ENCODE measurements at regions not wholly inside any gene's neighbourhood (a gene's known extent, or its start where the extent isn't known, plus 50 kb on each side); places are given as distances from the start of the nearest gene placed in this dataset.

DNA sequence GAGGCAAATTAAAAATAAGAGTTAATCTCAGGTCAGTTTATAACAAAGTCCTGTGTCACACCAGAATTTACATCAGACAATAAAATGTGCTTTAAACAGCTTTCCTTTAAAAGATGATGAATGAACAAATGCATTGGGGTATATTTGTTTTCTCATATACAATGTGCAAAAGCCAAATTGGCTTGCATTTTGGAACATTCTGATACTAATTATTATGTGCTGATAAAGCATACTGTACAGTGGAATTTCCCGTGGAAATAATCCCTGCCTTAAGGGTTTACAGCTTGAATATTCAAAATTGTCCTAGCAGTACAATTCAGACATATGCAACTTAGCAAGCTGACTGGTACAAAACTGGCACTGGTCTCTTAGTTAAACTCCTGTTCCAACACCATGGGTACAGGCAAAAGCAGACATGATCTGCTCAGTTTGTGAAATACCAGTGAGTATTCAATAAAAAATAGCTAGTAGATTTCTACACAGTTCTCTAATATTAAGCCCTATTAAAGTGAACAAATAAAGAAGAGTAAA lies 373.4 kb downstream of the SLITRK1 start:
- TF ChIP-seq ZNF184 (tag by site-specific recombination; IDR thresholded peaks at IDR 0.05): no peak
- TF ChIP-seq ZNF335 (tag by site-specific recombination; conservative IDR thresholded peaks at IDR 0.05): no peak
- TF ChIP-seq, protein P1, sequence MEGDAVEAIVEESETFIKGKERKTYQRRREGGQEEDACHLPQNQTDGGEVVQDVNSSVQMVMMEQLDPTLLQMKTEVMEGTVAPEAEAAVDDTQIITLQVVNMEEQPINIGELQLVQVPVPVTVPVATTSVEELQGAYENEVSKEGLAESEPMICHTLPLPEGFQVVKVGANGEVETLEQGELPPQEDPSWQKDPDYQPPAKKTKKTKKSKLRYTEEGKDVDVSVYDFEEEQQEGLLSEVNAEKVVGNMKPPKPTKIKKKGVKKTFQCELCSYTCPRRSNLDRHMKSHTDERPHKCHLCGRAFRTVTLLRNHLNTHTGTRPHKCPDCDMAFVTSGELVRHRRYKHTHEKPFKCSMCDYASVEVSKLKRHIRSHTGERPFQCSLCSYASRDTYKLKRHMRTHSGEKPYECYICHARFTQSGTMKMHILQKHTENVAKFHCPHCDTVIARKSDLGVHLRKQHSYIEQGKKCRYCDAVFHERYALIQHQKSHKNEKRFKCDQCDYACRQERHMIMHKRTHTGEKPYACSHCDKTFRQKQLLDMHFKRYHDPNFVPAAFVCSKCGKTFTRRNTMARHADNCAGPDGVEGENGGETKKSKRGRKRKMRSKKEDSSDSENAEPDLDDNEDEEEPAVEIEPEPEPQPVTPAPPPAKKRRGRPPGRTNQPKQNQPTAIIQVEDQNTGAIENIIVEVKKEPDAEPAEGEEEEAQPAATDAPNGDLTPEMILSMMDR (tag by site-specific recombination; IDR thresholded peaks at IDR 0.05): no peak
- TF ChIP-seq, protein P2, sequence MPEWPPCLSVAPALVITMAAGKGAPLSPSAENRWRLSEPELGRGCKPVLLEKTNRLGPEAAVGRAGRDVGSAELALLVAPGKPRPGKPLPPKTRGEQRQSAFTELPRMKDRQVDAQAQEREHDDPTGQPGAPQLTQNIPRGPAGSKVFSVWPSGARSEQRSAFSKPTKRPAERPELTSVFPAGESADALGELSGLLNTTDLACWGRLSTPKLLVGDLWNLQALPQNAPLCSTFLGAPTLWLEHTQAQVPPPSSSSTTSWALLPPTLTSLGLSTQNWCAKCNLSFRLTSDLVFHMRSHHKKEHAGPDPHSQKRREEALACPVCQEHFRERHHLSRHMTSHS (tag by site-specific recombination; IDR thresholded peaks at IDR 0.05): no peak
- no peak for TF ChIP-seq ZNF626 (tag by site-specific recombination; IDR thresholded peaks at IDR 0.05)
- TF ChIP-seq ZNF324 (tag by site-specific recombination; IDR thresholded peaks at IDR 0.05): no peak
- no peak for TF ChIP-seq SP2 (tag by site-specific recombination; IDR thresholded peaks at IDR 0.05)
- TF ChIP-seq HIC1 (tag by site-specific recombination; IDR thresholded peaks at IDR 0.05): no peak
- TF ChIP-seq, protein P3, sequence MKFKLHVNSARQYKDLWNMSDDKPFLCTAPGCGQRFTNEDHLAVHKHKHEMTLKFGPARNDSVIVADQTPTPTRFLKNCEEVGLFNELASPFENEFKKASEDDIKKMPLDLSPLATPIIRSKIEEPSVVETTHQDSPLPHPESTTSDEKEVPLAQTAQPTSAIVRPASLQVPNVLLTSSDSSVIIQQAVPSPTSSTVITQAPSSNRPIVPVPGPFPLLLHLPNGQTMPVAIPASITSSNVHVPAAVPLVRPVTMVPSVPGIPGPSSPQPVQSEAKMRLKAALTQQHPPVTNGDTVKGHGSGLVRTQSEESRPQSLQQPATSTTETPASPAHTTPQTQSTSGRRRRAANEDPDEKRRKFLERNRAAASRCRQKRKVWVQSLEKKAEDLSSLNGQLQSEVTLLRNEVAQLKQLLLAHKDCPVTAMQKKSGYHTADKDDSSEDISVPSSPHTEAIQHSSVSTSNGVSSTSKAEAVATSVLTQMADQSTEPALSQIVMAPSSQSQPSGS (tag by site-specific recombination; IDR thresholded peaks at IDR 0.05; ENCODE audit: low read depth): no peak
- no peak for TF ChIP-seq ZNF274 (IDR thresholded peaks at IDR 0.05; ENCODE audit: low read length)
- TF ChIP-seq ZNF274 (tag by site-specific recombination; IDR thresholded peaks at IDR 0.05; ENCODE audit: borderline replicate concordance): no peak
